HepG2 (cell line): ENCODE measurements at regions not wholly inside any gene's neighbourhood (a gene's known extent, or its start where the extent isn't known, plus 50 kb on each side); places are given as distances from the start of the nearest gene placed in this dataset.

Experiments used
- ATAC-seq: fragments of 200-7000 bp; cut with Tn5 transposase; 3 replicates; pipeline ENCODE4 v1.9.1; 2020; ENCODE audit warnings: mild to moderate bottlenecking, moderate library complexity
- BruUV-seq: library from RNA; stranded (reverse); fragments of 400-500 nt; replicated peaks from 2 replicates; lab custom pipeline; 2021; lab: Mats Ljungman, UMichigan
- CTCF ChIA-PET: fragments of 300-600 bp; formaldehyde crosslinking; extraction: SDS; loops from one replicate; lab custom pipeline; 2021; ENCODE audit warnings: low total read pairs, inconsistent platforms, low intra/inter-chr PET ratio; lab: Yijun Ruan, JAX
- POLR2A ChIA-PET: fragments of 350-600 bp; sonication (Branson Sonifier 250); formaldehyde crosslinking; loops from one replicate; lab custom pipeline; 2020; ENCODE audit warnings: antibody characterized with exemption, inconsistent platforms; lab: Yijun Ruan, JAX
- DNase-seq: peaks from one replicate; pipeline ENCODE4 v3.0.0-alpha.2; 2015; ENCODE audit warnings: low spot score
- FAIRE-seq: peaks from 3 replicates; lab custom pipeline; 2011; peaks lifted over from hg19 to GRCh38; lab: Jason Lieb, UNC
- H2AFZ ChIP-seq: one replicate; pipeline ENCODE4 v1.6.1; 2011; ENCODE audit warnings: low read length, inconsistent platforms
- H3K27ac ChIP-seq: fragments of 300-600 bp; 3 replicates; pipeline ENCODE4 v1.8.0; 2011; ENCODE audit warnings: mixed run types, mild to moderate bottlenecking, mixed read lengths, low read length, inconsistent platforms; ENCODE audit not compliant: insufficient read depth; ENCODE audit errors: extremely low read length
- H3K27me3 ChIP-seq, 2 experiments: fragments of 200-600 bp in 1 of 2; 2 replicates in 1 of 2; 3 replicates in 1 of 2; pipeline versions ENCODE4 v1.6.0 to v1.8.0; 2011; ENCODE audit warnings: low read length in 2 of 2, mild to moderate bottlenecking in 2 of 2, moderate library complexity in 2 of 2, inconsistent platforms in 1 of 2; ENCODE audit not compliant: insufficient read depth in 2 of 2, control insufficient read depth in 1 of 2
- H3K36me3 ChIP-seq, 2 experiments: fragments of 200-600 bp in 1 of 2; replicated peaks in 1 of 2; 2 replicates in 1 of 2; 3 replicates in 1 of 2; pipeline versions ENCODE4 v1.5.1 to v1.8.0; 2011; ENCODE audit warnings: low read length in 2 of 2, inconsistent platforms in 1 of 2; ENCODE audit not compliant: insufficient read depth in 2 of 2, control insufficient read depth in 1 of 2
- H3K4me1 ChIP-seq: 2 replicates; pipeline ENCODE4 v1.5.1; 2012; ENCODE audit warnings: low read length, inconsistent platforms; ENCODE audit not compliant: insufficient read depth
- H3K4me2 ChIP-seq: 2 replicates; pipeline ENCODE4 v1.6.0; 2011; ENCODE audit warnings: low read depth, low read length, inconsistent platforms
- H3K4me3 ChIP-seq, 3 experiments: fragments of 200-600 bp in 1 of 3; sonication (generic), shearing (Covaris generic) in 1 of 3; replicated peaks in 1 of 3; 2 replicates each; pipeline ENCODE4 v1.5.1; 2011 to 2016; ENCODE audit warnings: low read length in 3 of 3, inconsistent platforms in 2 of 3, low read depth in 2 of 3, mild to moderate bottlenecking in 2 of 3, control low read depth in 1 of 3, mixed read lengths in 1 of 3; ENCODE audit not compliant: insufficient read depth in 1 of 3
- H3K79me2 ChIP-seq: one replicate; pipeline ENCODE4 v1.6.1; 2011; ENCODE audit warnings: low read length, inconsistent platforms; ENCODE audit not compliant: insufficient read depth
- H3K9ac ChIP-seq: 2 replicates; pipeline ENCODE4 v1.6.0; 2011; ENCODE audit warnings: mild to moderate bottlenecking, low read depth, low read length, inconsistent platforms; ENCODE audit not compliant: insufficient read depth
- H3K9me3 ChIP-seq: 2 replicates; pipeline ENCODE4 v1.5.1; 2012; ENCODE audit warnings: mild to moderate bottlenecking, low read length
- H4K20me1 ChIP-seq: 2 replicates; pipeline ENCODE4 v1.6.0; 2011; ENCODE audit warnings: inconsistent platforms, mild to moderate bottlenecking, low read length, moderate library complexity; ENCODE audit not compliant: insufficient read depth
- FOXO1 ChIP-seq: sonication (generic); formaldehyde crosslinking; IDR thresholded peaks from 2 replicates; pipeline ENCODE4 v1.4.0; 2020; ENCODE audit warnings: missing genetic modification reagents
- HNRNPH1 ChIP-seq: fragments of 200-400 bp; formaldehyde crosslinking; optimal IDR thresholded peaks from 2 replicates; pipeline ENCODE3; 2017; ENCODE audit warnings: mild to moderate bottlenecking, low read depth, low read length
- KDM5A ChIP-seq: fragments of 200-600 bp; sonication (generic); IDR thresholded peaks from 2 replicates; pipeline ENCODE4 v1.7.0; 2018; ENCODE audit warnings: antibody characterized with exemption, mild to moderate bottlenecking, low read length, borderline replicate concordance
- LCORL ChIP-seq, 2 experiments: fragments of 450-650 bp in 1 of 2; sonication (generic) in 1 of 2; formaldehyde crosslinking in 1 of 2; IDR thresholded peaks; 2 replicates each; pipeline versions ENCODE4 v1.5.0 to v1.6.1; 2017 to 2020; ENCODE audit warnings: antibody characterized with exemption in 1 of 2, missing genetic modification reagents in 1 of 2
- SMARCE1 ChIP-seq: fragments of 450-650 bp; IDR thresholded peaks from 2 replicates; pipeline ENCODE4 v1.6.1; 2017; ENCODE audit warnings: borderline replicate concordance
- TBP ChIP-seq: sonication (generic); formaldehyde crosslinking; IDR thresholded peaks from 2 replicates; pipeline ENCODE4 v1.5.0; 2020; ENCODE audit warnings: missing genetic modification reagents
- TCF12 ChIP-seq, 2 experiments: fragments of 450-650 bp in 1 of 2; sonication (generic) in 1 of 2; formaldehyde crosslinking in 1 of 2; IDR thresholded peaks; 2 replicates each; pipeline versions ENCODE4 v1.6.1 to v1.8.0; 2017 to 2022; ENCODE audit warnings: antibody characterized with exemption in 1 of 2, mild to moderate bottlenecking in 1 of 2, missing genetic modification reagents in 1 of 2, moderate library complexity in 1 of 2
- ZMYM3 ChIP-seq: sonication (generic); formaldehyde crosslinking; IDR thresholded peaks from 2 replicates; pipeline ENCODE4 v1.5.1; 2020; ENCODE audit warnings: mild to moderate bottlenecking, missing genetic modification reagents
- ZNF264 ChIP-seq: sonication (generic); formaldehyde crosslinking; IDR thresholded peaks from 2 replicates; pipeline ENCODE4 v1.4.0; 2020; ENCODE audit warnings: missing genetic modification reagents
- ZNF333 ChIP-seq: sonication (generic); formaldehyde crosslinking; IDR thresholded peaks from 2 replicates; pipeline ENCODE4 v1.4.0; 2020; ENCODE audit warnings: mild to moderate bottlenecking, missing genetic modification reagents, borderline replicate concordance
- ZNF569 ChIP-seq: sonication (generic); formaldehyde crosslinking; IDR thresholded peaks from 2 replicates; pipeline ENCODE4 v1.5.0; 2020; ENCODE audit warnings: mild to moderate bottlenecking, missing genetic modification reagents, moderate library complexity, borderline replicate concordance
- WGBS: methylation state at CpG from one replicate; pipeline ENCODE4 v1.1.6; 2017; ENCODE audit warnings: low lambda C conversion rate; 5-methylcytosine and 5-hydroxymethylcytosine counted together
- in situ Hi-C: cut with HindIII; loops from 2 replicates; pipeline ENCODE4 v1.10.0; 2017; ENCODE audit warnings: low pct_unique_long_range_greater_than_20kb; ENCODE audit not compliant: extremely low pct_ligation_motif_present
- intact Hi-C: fragments of 100-400 bp; cut with micrococcal nuclease; formaldehyde crosslinking; loops from one replicate; pipeline ENCODE4 v1.10.0; 2022; ENCODE audit not compliant: unreplicated experiment

GRCh38 chr2:43078301-43078700 lies 148.1 kb downstream of the ZFP36L2 start:
- 71% methylated on average over 4 of the region's 5 CpGs for WGBS
- Histone ChIP-seq H3K27ac (no peak overlapping the region), H3K79me2 (no peaks in the 10 kb centered on the region), H3K27me3 (no peaks in the 10 kb centered on the region), H3K9me3 (no peaks in the 10 kb centered on the region), H3K4me3 (no peak overlapping the region), H3K36me3 (no peaks in the 10 kb centered on the region), H3K9ac (no peak overlapping the region), H4K20me1 (no peaks in the 10 kb centered on the region), H3K4me2 (no peak overlapping the region), H2AFZ (no peak overlapping the region), H3K4me1 (peaks cover 50% of the 10 kb centered on the region)
- TF ChIP-seq ZNF264 (CRISPR knock-in tag) (no peak), LCORL (IDR thresholded peaks at IDR 0.05) (no peak), LCORL (CRISPR knock-in tag; IDR thresholded peaks at IDR 0.05) (no peak), HNRNPH1 (no peak), TCF12 (IDR thresholded peaks at IDR 0.05) (no peak), TCF12 (CRISPR knock-in tag; IDR thresholded peaks at IDR 0.05) (no peak), ZNF333 (CRISPR knock-in tag) (no peak), KDM5A (no peak), TBP (CRISPR knock-in tag) (no peak), ZMYM3 (CRISPR knock-in tag) (no peak), FOXO1 (CRISPR knock-in tag) (no peak), ZNF569 (CRISPR knock-in tag) (no peak), SMARCE1 (no peak)
- intact Hi-C loops = no loop called here
- ChIA-PET POLR2A (interaction anchor here (0.7 to 0.8 kb wide), 2 partner anchors 11 to 99 kb away, joined by 3 read pairs; no protein-coding TSS in a partner anchor), CTCF (no interaction called here)
- in situ Hi-C loops = no loop called here
- FAIRE-seq (no peak), ATAC-seq (no peak), DNase-seq (no peak)
- no TSS peak for BruUV-seq
